HT1080 (cell line): ENCODE measurements at regions not wholly inside any gene's neighbourhood (a gene's known extent, or its start where the extent isn't known, plus 50 kb on each side); places are given as distances from the start of the nearest gene placed in this dataset.
A peak's percentile ranks its signal among the peaks of the same experiment; 100 is the strongest.
"Not testable (repeated sequence)": the region's sequence is repeated elsewhere in the genome, so short reads cannot be mapped to it uniquely, and the experiment has no call there.

ENCODE experiments used
- DNase-seq: peaks from one replicate; pipeline ENCODE4 v3.0.0-alpha.2; 2015; ENCODE audit warnings: low read depth

- DNase-seq = no peak
Measured at GRCh38 chrX:148080593-148080992, 99.5 kb downstream of the FMR1NB start.

DNA sequence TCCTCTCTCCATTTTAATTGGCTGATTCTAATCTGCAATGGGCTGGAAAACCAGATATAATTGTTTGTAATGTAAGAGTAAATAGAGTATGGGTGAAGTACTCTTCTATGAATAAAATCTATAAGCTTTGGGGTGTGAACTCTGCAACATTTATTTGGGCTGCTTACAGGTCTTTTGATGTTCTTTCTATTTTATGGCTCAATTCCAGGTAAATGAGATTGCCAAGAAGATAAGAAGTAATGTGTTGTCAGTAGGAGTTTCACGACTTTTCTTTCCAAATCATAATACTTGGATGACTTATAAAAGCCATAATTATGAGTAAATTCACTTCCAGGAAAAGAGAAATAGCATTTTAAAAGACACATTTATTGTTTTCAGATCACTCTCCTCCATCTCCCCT lies 103.5 kb downstream of the FMR1NB start:
- DNase-seq = no peak

DNA sequence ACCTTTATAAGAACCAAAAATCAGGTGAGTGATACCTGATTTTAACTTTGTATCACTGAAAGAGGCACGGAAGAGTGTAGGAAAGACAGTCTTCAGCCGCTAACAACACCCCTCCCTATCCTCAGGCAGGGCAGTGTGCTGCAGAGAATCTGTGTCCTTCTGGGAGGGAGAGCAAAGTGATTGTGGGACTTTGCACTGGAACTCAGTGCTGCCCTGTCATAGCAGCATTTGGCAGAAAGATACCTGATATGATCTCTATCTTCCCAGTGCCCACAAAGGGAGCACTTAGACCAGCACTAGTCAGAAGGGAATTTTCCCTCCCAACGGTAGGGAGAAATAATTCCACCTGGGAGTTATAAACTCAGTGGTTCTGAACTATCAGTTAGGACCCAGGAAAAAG lies 139.0 kb downstream of the FMR1NB start:
- no peak for DNase-seq

DNA sequence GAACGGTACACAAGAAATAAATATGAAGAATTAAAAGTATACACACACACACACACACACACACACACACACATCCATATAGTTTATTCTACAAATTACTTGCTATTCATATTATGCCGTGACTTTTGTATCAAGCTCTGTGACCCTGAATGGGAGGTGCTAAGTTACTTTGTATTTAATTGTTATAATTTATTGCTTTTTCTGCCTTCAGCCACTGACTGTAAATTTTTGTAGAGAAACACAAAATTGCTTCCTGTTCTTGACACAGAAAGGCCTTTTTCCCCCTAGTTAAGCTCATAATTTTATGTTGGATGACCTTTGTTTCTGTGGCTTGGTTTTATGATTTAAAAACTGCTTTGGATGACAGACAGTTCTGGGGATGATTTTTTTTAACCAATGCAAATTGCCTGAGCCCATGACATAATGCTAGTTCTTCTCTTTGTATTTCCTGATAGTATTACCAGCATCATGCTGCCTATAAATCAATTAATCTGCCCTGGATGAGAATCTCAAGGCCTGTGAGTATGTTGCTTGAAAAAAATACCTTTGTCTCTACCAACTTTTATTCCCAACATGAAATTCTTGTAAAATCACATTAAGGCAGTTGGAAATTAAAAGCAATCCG lies 140.0 kb downstream of the FMR1NB start:
- no peak for DNase-seq

DNA sequence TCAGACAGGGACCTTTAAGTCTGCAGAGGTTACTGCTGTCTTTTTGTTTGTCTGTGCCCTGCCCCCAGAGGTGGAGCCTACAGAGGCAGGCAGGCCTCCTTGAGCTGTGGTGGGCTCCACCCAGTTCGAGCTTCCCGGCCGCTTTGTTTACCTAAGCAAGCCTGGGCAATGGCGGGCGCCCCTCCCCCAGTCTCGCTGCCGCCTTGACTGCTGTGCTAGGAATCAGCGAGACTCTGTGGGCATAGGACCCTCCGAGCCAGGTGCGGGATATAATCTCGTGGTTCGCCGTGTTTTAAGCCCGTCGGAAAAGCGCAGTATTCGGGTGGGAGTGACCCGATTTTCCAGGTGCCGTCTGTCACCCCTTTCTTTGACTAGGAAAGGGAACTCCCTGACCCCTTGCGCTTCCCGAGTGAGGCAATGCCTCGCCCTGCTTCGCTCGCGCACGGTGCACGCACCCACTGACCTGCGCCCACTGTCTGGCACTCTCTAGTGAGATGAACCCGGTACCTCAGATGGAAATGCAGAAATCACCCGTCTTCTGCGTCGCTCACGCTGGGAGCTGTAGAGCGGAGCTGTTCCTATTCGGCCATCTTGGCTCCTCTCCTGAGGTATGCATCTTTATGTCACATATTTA lies 147.9 kb downstream of the FMR1NB start:
- DNase-seq = not testable (repeated sequence)

DNA sequence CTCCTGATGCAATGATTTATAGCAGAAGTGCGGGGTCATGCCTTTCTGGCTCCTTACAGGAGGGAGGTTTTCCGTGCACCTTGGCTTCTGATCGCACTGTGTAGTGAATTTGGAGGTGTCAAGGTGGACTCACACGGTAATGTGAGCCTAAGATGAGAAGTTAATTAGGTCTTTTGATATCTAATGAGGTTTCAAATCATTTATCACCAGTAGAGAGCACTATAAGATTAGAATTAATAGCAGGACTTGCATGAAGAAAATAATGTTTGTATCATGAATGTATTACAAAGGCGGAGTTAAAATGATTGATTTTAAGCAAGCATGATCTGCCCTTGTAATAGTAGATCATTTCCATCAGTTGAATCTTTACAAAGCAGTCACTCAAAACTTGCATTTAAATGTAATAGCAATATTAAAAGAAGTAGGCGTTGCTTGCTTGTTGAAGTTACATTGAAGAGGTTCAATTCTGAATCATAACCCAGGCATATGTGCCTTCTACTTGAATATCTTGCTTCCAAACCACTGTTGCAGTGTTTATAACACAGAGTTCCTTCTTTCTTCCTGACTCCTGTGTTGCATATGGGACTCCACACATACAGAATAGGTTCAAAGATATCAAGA lies 152.1 kb downstream of the FMR1NB start:
- DNase-seq = peak; percentile 1

- DNase-seq = no peak
Measured at GRCh38 chrX:148134578-148134977, 153.4 kb downstream of the FMR1NB start.

GRCh38 chrX:148135738-148136137 lies 154.6 kb downstream of the FMR1NB start:
- DNase-seq = peak; percentile 27

GRCh38 chrX:148146121-148146520 lies 165.0 kb downstream of the FMR1NB start:
- DNase-seq = no peak

DNA sequence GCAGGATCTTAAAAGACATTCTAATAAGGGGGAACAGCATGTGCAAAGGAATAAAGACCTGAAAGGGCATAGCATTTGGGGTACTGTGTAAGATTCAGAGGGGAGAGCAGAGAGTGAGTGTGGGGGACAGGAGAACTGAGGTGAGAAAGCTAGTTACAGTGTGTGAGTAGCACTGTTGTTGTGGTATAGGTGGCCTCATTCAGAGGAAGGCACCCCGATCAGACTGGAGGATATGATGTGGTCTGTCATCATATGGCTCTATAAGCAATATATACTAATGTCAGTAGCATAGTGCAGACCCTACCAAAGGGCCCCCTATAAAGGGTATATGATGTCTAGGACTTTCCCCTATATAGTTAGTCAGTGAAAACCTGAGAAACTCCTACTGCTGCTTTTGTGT lies 175.8 kb downstream of the FMR1NB start:
- DNase-seq = no peak

GRCh38 chrX:148159796-148160195 lies 178.7 kb downstream of the FMR1NB start:
- no peak for DNase-seq

DNA sequence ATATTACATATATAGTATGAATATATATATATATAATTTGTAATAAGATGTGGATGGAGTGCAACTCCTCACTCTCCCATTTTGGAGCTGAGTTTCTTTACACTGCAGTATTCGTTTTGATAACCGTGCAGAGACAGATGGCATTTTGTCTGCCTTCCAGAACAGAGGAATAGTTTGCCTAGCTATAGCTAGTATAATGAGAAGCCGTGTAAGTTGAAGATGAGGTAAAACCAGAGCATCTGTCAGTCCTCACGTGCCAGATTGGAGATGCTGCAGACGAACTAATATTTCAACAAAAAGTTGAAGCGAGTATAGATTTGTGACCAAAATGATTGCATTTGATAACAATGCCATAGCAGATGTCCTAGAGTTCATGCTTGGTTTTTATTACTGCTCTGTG lies 180.6 kb downstream of the FMR1NB start:
- DNase-seq = no peak

DNA sequence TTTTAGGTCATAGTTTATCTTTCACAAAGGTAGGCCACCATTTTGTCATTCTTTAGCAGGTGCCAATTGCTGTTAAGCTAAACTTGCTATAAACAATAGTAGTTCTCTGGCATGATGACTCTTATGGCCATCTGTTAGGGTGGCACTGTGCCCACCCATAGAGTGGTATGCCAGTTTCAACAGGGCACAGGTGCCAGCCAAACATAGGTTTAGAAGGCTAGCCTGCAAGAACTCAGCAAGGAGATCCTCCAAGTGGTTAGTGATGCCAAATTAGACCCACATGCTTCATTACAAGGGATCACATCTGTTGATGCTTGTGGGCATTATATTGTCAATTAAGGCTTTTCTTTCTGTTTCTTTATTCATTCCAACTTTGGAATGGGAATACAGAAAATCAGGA lies 204.5 kb downstream of the FMR1NB start:
- no peak for DNase-seq

DNA sequence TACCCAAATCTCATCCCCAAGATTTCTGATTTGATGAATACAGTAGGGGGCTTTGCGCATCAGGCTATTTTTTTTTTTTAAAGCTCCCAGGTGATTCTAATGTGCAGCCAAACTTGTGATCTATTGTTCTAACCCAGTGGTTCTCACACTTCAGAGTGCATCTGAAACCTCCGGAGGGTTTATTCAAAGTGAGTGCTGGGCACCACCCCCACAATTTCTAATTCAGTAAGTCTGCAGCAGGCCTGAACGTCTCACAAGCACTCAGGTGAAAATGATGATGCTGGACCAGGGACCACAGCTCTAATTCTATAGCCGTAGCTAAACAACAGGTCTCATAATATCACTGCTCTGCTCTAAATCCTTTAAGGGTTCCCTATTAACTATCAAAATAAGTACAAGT lies 211.4 kb downstream of the FMR1NB start:
- no peak for DNase-seq

- DNase-seq = no peak
Measured at GRCh38 chrX:148193759-148194158, 212.6 kb downstream of the FMR1NB start.

DNA sequence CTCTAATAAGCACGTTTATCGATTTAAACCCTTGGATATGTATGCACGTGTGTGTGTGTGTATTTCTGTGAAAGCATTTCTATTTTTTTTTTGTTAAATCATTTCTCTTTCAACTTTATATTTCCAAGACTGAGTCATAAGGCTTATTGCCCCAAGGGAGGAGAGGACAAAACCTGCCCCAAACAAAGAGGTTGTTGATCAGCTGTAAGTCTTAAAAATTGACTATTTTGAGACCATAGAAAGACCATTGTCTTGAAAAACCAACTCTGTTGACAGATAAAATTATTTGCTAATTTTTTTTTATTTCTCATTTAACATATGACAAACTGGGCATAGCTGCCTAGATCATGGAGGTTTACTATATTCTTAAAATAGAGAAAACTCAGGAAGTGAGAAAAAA lies 222.4 kb downstream of the FMR1NB start:
- DNase-seq = no peak

GRCh38 chrX:148204195-148204594 lies 223.1 kb downstream of the FMR1NB start:
- DNase-seq = no peak

- DNase-seq = no peak
Measured at GRCh38 chrX:148214786-148215185, 233.6 kb downstream of the FMR1NB start.

GRCh38 chrX:148215726-148216125 lies 234.6 kb downstream of the FMR1NB start:
- no peak for DNase-seq

- no peak for DNase-seq
Measured at GRCh38 chrX:148223361-148223760, 242.2 kb downstream of the FMR1NB start.

- DNase-seq = no peak
Measured at GRCh38 chrX:148228521-148228920, 247.4 kb downstream of the FMR1NB start.

- no peak for DNase-seq
Measured at GRCh38 chrX:148229801-148230303, 248.7 kb downstream of the FMR1NB start.

DNA sequence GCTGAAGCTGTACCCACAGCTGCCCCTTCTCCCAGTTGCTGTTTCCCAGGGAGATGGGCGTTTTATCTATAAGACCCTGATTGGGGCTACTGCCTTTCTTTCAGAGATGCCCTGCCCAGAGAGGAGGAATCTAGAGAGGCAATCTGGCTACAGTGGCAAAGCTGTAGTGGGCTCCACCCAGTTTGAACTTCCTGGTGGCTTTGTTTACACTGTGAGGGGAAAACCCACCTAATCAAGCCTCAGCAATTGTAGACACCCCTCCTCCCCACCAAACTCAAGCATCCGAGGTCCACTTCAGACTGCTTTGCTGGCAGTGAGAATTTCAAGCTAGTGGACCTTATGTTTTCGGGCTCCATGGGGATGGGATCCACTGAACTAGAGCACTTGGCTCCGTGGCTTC lies 240.4 kb upstream of the AFF2 start:
- DNase-seq = no peak
